H1 (cell line): ENCODE measurements at regions not wholly inside any gene's neighbourhood (a gene's known extent, or its start where the extent isn't known, plus 50 kb on each side); places are given as distances from the start of the nearest gene placed in this dataset.

Experiments used
- CTCF ChIA-PET: fragments of 300-600 bp; sonication (Branson Sonifier 250); formaldehyde crosslinking; loops from one replicate; lab custom pipeline; 2021; ENCODE audit not compliant: partially characterized antibody; lab: Charles Lee
- POLR2A ChIA-PET: fragments of 300-600 bp; sonication (Branson Sonifier 250); formaldehyde crosslinking; loops from one replicate; lab custom pipeline; 2021; ENCODE audit warnings: inconsistent platforms; ENCODE audit not compliant: partially characterized antibody; lab: Charles Lee
- DNase-seq, 2 experiments: peaks; one replicate each; pipeline versions ENCODE4 v3.0.0 to v3.0.0-alpha.2; 2010 to 2022; ENCODE audit warnings: low spot score in 2 of 2, low read depth in 1 of 2, mixed read lengths in 1 of 2
- FAIRE-seq: peaks from 2 replicates; lab custom pipeline; 2011; peaks lifted over from hg19 to GRCh38; lab: Jason Lieb, UNC
- H2AFZ ChIP-seq: 2 replicates; pipeline ENCODE4 v1.8.1; 2012; ENCODE audit warnings: low read length, inconsistent platforms
- H2AK5ac ChIP-seq: 2 replicates; pipeline ENCODE4 v1.6.1; 2013; ENCODE audit warnings: low read depth, low read length
- H2BK120ac ChIP-seq: replicated peaks from 2 replicates; pipeline ENCODE3; 2013; ENCODE audit warnings: low read depth, low read length, inconsistent platforms
- H2BK12ac ChIP-seq: 2 replicates; pipeline ENCODE4 v1.6.1; 2013; ENCODE audit warnings: low read depth, low read length
- H2BK15ac ChIP-seq: 2 replicates; pipeline ENCODE4 v1.6.1; 2013; ENCODE audit warnings: low read length
- H2BK20ac ChIP-seq: 2 replicates; pipeline ENCODE4 v1.6.1; 2013; ENCODE audit warnings: low read length
- H2BK5ac ChIP-seq: 2 replicates; pipeline ENCODE4 v1.6.1; 2013; ENCODE audit warnings: low read depth, low read length
- H3K14ac ChIP-seq: 2 replicates; pipeline ENCODE4 v1.6.1; 2013; ENCODE audit warnings: inconsistent platforms; ENCODE audit not compliant: insufficient read length
- H3K18ac ChIP-seq: 2 replicates; pipeline ENCODE4 v1.6.1; 2013; ENCODE audit warnings: low read length; ENCODE audit errors: extremely low read depth
- H3K23ac ChIP-seq: 2 replicates; pipeline ENCODE4 v1.6.1; 2013; ENCODE audit warnings: inconsistent platforms; ENCODE audit not compliant: insufficient read length
- H3K23me2 ChIP-seq: 2 replicates; pipeline ENCODE4 v1.6.1; 2013; ENCODE audit warnings: low read depth, low read length
- H3K27ac ChIP-seq: 2 replicates; pipeline ENCODE4 v1.6.1; 2011; ENCODE audit warnings: low read depth, low read length, inconsistent platforms
- H3K27me3 ChIP-seq, 4 experiments: replicated peaks in 1 of 4; 1 replicate in 1 of 4; 2 replicates in 3 of 4; pipeline versions ENCODE4 v1.6.1 to v1.8.1; 2011 to 2013; ENCODE audit warnings: low read length in 3 of 4, mild to moderate bottlenecking in 3 of 4, inconsistent platforms in 2 of 4, mixed read lengths in 2 of 4, moderate library complexity in 1 of 4; ENCODE audit not compliant: control insufficient read depth in 3 of 4, insufficient read depth in 3 of 4; ENCODE audit errors: extremely low read depth in 1 of 4
- H3K36me3 ChIP-seq, 4 experiments: 2 replicates each; pipeline versions ENCODE4 v1.6.1 to v1.8.1; 2011 to 2013; ENCODE audit warnings: mild to moderate bottlenecking in 4 of 4, low read length in 3 of 4, moderate library complexity in 2 of 4, control low read depth in 1 of 4, inconsistent platforms in 1 of 4; ENCODE audit not compliant: insufficient read depth in 4 of 4, control insufficient read depth in 2 of 4
- H3K4ac ChIP-seq: replicated peaks from 2 replicates; pipeline ENCODE3; 2013; ENCODE audit warnings: low read length, low read depth, mixed read lengths, inconsistent platforms; ENCODE audit not compliant: insufficient read length
- H3K4me1 ChIP-seq, 4 experiments: replicated peaks in 1 of 4; 1 replicate in 1 of 4; 2 replicates in 3 of 4; pipeline versions ENCODE4 v1.6.1 to v1.8.1; 2011 to 2013; ENCODE audit warnings: low read length in 3 of 4, inconsistent platforms in 2 of 4, mixed read lengths in 1 of 4; ENCODE audit not compliant: insufficient read depth in 4 of 4, control insufficient read depth in 3 of 4
- H3K4me2 ChIP-seq, 2 experiments: 2 replicates each; pipeline versions ENCODE4 v1.6.1 to v1.8.1; 2011 to 2013; ENCODE audit warnings: low read depth in 2 of 2, low read length in 2 of 2, control low read depth in 1 of 2, inconsistent platforms in 1 of 2, mild to moderate bottlenecking in 1 of 2; ENCODE audit not compliant: insufficient read depth in 1 of 2
- H3K4me3 ChIP-seq, 4 experiments: fragments of 200-600, 300-600 bp in 1 of 4; sonication (generic), shearing (Covaris generic), sonication (Bioruptor Twin) in 1 of 4; 2 replicates each; pipeline versions ENCODE4 v1.5.1 to v1.8.1; 2011 to 2016; ENCODE audit warnings: low read length in 4 of 4, low read depth in 3 of 4, control low read depth in 2 of 4, inconsistent platforms in 2 of 4, mild to moderate bottlenecking in 2 of 4, mixed read lengths in 1 of 4, moderate library complexity in 1 of 4; ENCODE audit not compliant: insufficient read depth in 2 of 4; ENCODE audit errors: extremely low read depth in 1 of 4
- H3K56ac ChIP-seq: replicated peaks from 2 replicates; pipeline ENCODE3; 2013; ENCODE audit warnings: low read depth, mild to moderate bottlenecking, mixed read lengths, low read length, inconsistent platforms; ENCODE audit not compliant: insufficient read length
- H3K79me1 ChIP-seq: 2 replicates; pipeline ENCODE4 v1.6.1; 2013; ENCODE audit warnings: low read depth, low read length, control low read depth
- H3K79me2 ChIP-seq, 2 experiments: 2 replicates each; pipeline versions ENCODE4 v1.6.1 to v1.8.1; 2012 to 2013; ENCODE audit warnings: low read length in 2 of 2, mild to moderate bottlenecking in 2 of 2, inconsistent platforms in 1 of 2; ENCODE audit not compliant: insufficient read depth in 2 of 2, control insufficient read depth in 1 of 2
- H3K9ac ChIP-seq, 4 experiments: replicated peaks in 1 of 4; 1 replicate in 1 of 4; 2 replicates in 3 of 4; pipeline versions ENCODE4 v1.6.1 to v1.8.1; 2011 to 2013; ENCODE audit warnings: low read depth in 3 of 4, low read length in 3 of 4, control low read depth in 2 of 4, mild to moderate bottlenecking in 2 of 4, moderate library complexity in 2 of 4, inconsistent platforms in 1 of 4; ENCODE audit errors: extremely low read depth in 1 of 4
- H3K9me3 ChIP-seq, 2 experiments: 2 replicates each; pipeline versions ENCODE4 v1.6.1 to v1.8.1; 2012 to 2013; ENCODE audit warnings: mild to moderate bottlenecking in 2 of 2, moderate library complexity in 2 of 2, control low read depth in 1 of 2, inconsistent platforms in 1 of 2, low read depth in 1 of 2, low read length in 1 of 2, mixed read lengths in 1 of 2; ENCODE audit not compliant: insufficient read depth in 2 of 2
- H4K20me1 ChIP-seq, 2 experiments: replicated peaks in 1 of 2; 2 replicates each; pipeline versions ENCODE3 to v1.8.1; 2011 to 2013; ENCODE audit warnings: inconsistent platforms in 2 of 2, low read length in 2 of 2, mild to moderate bottlenecking in 1 of 2; ENCODE audit not compliant: insufficient read depth in 2 of 2, control insufficient read depth in 1 of 2
- H4K5ac ChIP-seq: 2 replicates; pipeline ENCODE4 v1.6.1; 2013; ENCODE audit warnings: low read length, low read depth, mixed read lengths, inconsistent platforms; ENCODE audit not compliant: insufficient read length
- H4K8ac ChIP-seq: 2 replicates; pipeline ENCODE4 v1.8.0; 2013; ENCODE audit warnings: mild to moderate bottlenecking, moderate library complexity, low read length, inconsistent platforms; ENCODE audit not compliant: insufficient read depth; ENCODE audit errors: extremely low read depth
- H4K91ac ChIP-seq: replicated peaks from 2 replicates; pipeline ENCODE3; 2013; ENCODE audit warnings: low read length, mixed read lengths, inconsistent platforms; ENCODE audit not compliant: insufficient read length
- POLR2AphosphoS5 ChIP-seq: IDR thresholded peaks from 2 replicates; pipeline ENCODE4 v1.6.1; 2011; ENCODE audit warnings: low read depth, low read length
- SAP30 ChIP-seq: fragments of 300-600 bp; sonication (generic); IDR thresholded peaks from 2 replicates; pipeline ENCODE4 v1.7.1; 2012; ENCODE audit warnings: low read length, moderate library complexity, mild to moderate bottlenecking, inconsistent platforms; ENCODE audit not compliant: insufficient read depth, insufficient replicate concordance
- TEAD4 ChIP-seq: IDR thresholded peaks from 2 replicates; pipeline ENCODE4 v1.6.1; 2012; ENCODE audit warnings: low read depth, low read length, inconsistent platforms, mixed read lengths
- WGBS, 2 experiments: shearing (Covaris generic) in 1 of 2; methylation state at CpG; one replicate each; pipeline versions ENCODE4 v1.1.6 to v1.1.7; 2013 to 2015; ENCODE audit warnings: low lambda C conversion rate in 2 of 2, mixed read lengths in 2 of 2, inconsistent platforms in 1 of 2, low coverage in 1 of 2, missing lambda C conversion rate in 1 of 2; ENCODE audit not compliant: insufficient replicate concordance in 2 of 2, insufficient coverage in 1 of 2, insufficient read length in 1 of 2; ENCODE audit errors: extremely low coverage in 1 of 2, missing lambda C conversion rate in 1 of 2; 5-methylcytosine and 5-hydroxymethylcytosine counted together

GRCh38 chr3:110957247-110958025, 114.2 kb upstream of the NECTIN3 start:
- FAIRE-seq (no peak), DNase-seq (no peak)
- H4K20me1 ChIP-seq: peaks cover 0 to 4% of the 10 kb centered on the region in 2 experiments
- peaks cover 0 to 100% of the 10 kb centered on the region in 2 experiments; a peak in 3 of 4 replicates for H3K79me2 ChIP-seq
- H3K23ac ChIP-seq: no peak overlapping the region
- H3K4me3 ChIP-seq: no peak overlapping the region
- no peak overlapping the region for H2BK5ac ChIP-seq
- no peak overlapping the region for H2BK12ac ChIP-seq
- no peak overlapping the region for H3K27ac ChIP-seq
- no peak overlapping the region for H3K4ac ChIP-seq
- no peak overlapping the region for H2AK5ac ChIP-seq
- H2BK15ac ChIP-seq: no peak overlapping the region
- ChIA-PET POLR2A (interaction anchor here (0.5 to 7.2 kb wide), 7 partner anchors 11 to 278 kb away, joined by 3 to 135 read pairs (median 3); no protein-coding TSS in a partner anchor), CTCF (interaction anchor here (0.8 to 1.1 kb wide), 2 partner anchors 8 to 123 kb away, joined by 3 to 4 read pairs; no protein-coding TSS in a partner anchor)
- H3K9me3 ChIP-seq: peaks cover 0 to 4% of the 10 kb centered on the region in 2 experiments; a peak in 3 of 4 replicates
- no peak overlapping the region for H3K14ac ChIP-seq
- no peak overlapping the region for H3K56ac ChIP-seq
- H3K9ac ChIP-seq: no peak overlapping the region
- H4K8ac ChIP-seq: no peak overlapping the region
- WGBS, 2 experiments: 96% methylated on average over 1 of the region's 1 CpG; no CpG with 5 or more reads in 1 of the 2 experiments
- H3K4me1 ChIP-seq: peaks cover 0 to 2% (median 0%) of the 10 kb centered on the region in 4 experiments; a peak in 2 of 7 replicates
- H4K5ac ChIP-seq: no peak overlapping the region
- H3K27me3 ChIP-seq: no peaks in the 10 kb centered on the region
- no peak overlapping the region for H2BK120ac ChIP-seq
- H3K23me2 ChIP-seq: no peaks in the 10 kb centered on the region
- no peak overlapping the region for H2BK20ac ChIP-seq
- no peak for TF ChIP-seq SAP30
- peak; percentile 21; the same call in 1 of the 2 replicates for TF ChIP-seq POLR2AphosphoS5
- TF ChIP-seq TEAD4: no peak
- H3K18ac ChIP-seq: no peak overlapping the region
- H2AFZ ChIP-seq: no peak overlapping the region
- peaks cover 0 to 12% (median 0%) of the 10 kb centered on the region in 4 experiments; a peak in 2 of 8 replicates for H3K36me3 ChIP-seq
- H4K91ac ChIP-seq: no peak overlapping the region
- no peak overlapping the region; a peak in 1 of 4 replicates for H3K4me2 ChIP-seq
- no peaks in the 10 kb centered on the region for H3K79me1 ChIP-seq
